HCT116 (cell line): ENCODE measurements at regions not wholly inside any gene's neighbourhood (a gene's known extent, or its start where the extent isn't known, plus 50 kb on each side); places are given as distances from the start of the nearest gene placed in this dataset.

Experiments used
- ATAC-seq: fragments of 200-7000 bp; cut with Tn5 transposase; 2 replicates; pipeline ENCODE4 v1.9.1; 2020; ENCODE audit warnings: mild to moderate bottlenecking, moderate library complexity
- BruUV-seq: library from RNA; stranded (reverse); fragments of 400-500 nt; replicated peaks from 2 replicates; lab custom pipeline; 2021; lab: Mats Ljungman, UMichigan
- CTCF ChIA-PET: fragments of 300-600 bp; sonication (Branson Sonifier 250); formaldehyde crosslinking; loops from one replicate; lab custom pipeline; 2021; ENCODE audit warnings: antibody characterized with exemption; lab: Charles Lee
- POLR2A ChIA-PET: fragments of 300-600, 350-600 bp; sonication (Branson Sonifier 250); formaldehyde crosslinking; loops from one replicate; lab custom pipeline; 2021; ENCODE audit warnings: antibody characterized with exemption; lab: Charles Lee
- RAD21 ChIA-PET, 2 experiments: fragments of 300-600 bp; sonication (Branson Sonifier 250); formaldehyde crosslinking; loops; one replicate each; lab custom pipeline; 2023; ENCODE audit warnings: low total read pairs in 2 of 2; ENCODE audit not compliant: uncharacterized antibody in 2 of 2, unreplicated experiment in 2 of 2, low non-redundant PET in 1 of 2; lab: Charles Lee
- DNase-seq: peaks from one replicate; pipeline ENCODE4 v3.0.0-alpha.2; 2010; ENCODE audit warnings: low read depth, low spot score
- H2AFZ ChIP-seq: fragments of 200-600 bp; shearing (Covaris generic), sonication (generic); 2 replicates; pipeline ENCODE4 v1.6.1; 2017; ENCODE audit warnings: low read depth, mixed run types, mixed read lengths, antibody characterized with exemption, low read length; ENCODE audit not compliant: poor library complexity, severe bottlenecking
- H3K27ac ChIP-seq: 2 replicates; pipeline ENCODE4 v1.5.1; 2012; ENCODE audit warnings: low read depth, low read length
- H3K27me3 ChIP-seq: fragments of 200-600 bp; sonication (generic); 2 replicates; pipeline ENCODE4 v1.6.1; 2016; ENCODE audit warnings: mixed run types, low read length, mixed read lengths; ENCODE audit not compliant: insufficient read depth
- H3K36me3 ChIP-seq, 2 experiments: fragments of 200-500 bp in 1 of 2; fragments of 200-600 bp in 1 of 2; sonication (Bioruptor generic) in 1 of 2; sonication (generic) in 1 of 2; 2 replicates each; pipeline versions ENCODE4 v1.5.1 to v1.6.1; 2014 to 2016; ENCODE audit warnings: low read length in 2 of 2, inconsistent platforms in 1 of 2, mixed read lengths in 1 of 2, mixed run types in 1 of 2; ENCODE audit not compliant: insufficient read depth in 2 of 2, control insufficient read depth in 1 of 2
- H3K4me1 ChIP-seq, 2 experiments: fragments of 200-600 bp in 1 of 2; sonication (generic) in 1 of 2; 2 replicates each; pipeline versions ENCODE4 v1.5.1 to v1.6.1; 2012 to 2017; ENCODE audit warnings: low read length in 2 of 2, inconsistent platforms in 1 of 2, mild to moderate bottlenecking in 1 of 2, mixed read lengths in 1 of 2, mixed run types in 1 of 2, moderate library complexity in 1 of 2; ENCODE audit not compliant: insufficient read depth in 2 of 2, control insufficient read depth in 1 of 2
- H3K4me2 ChIP-seq: fragments of 200-600 bp; sonication (generic); 2 replicates; pipeline ENCODE4 v1.6.1; 2017; ENCODE audit warnings: mixed run types, low read length, mixed read lengths
- H3K4me3 ChIP-seq, 2 experiments: fragments of 200-600 bp in 1 of 2; sonication (generic) in 1 of 2; replicated peaks in 1 of 2; 2 replicates each; pipeline ENCODE4 v1.5.1; 2011 to 2016; ENCODE audit warnings: low read length in 2 of 2, control low read depth in 1 of 2, low read depth in 1 of 2, mild to moderate bottlenecking in 1 of 2, mixed read lengths in 1 of 2, mixed run types in 1 of 2
- H3K79me2 ChIP-seq: fragments of 200-600 bp; sonication (generic); 2 replicates; pipeline ENCODE4 v1.6.1; 2017; ENCODE audit warnings: mild to moderate bottlenecking, mixed run types, low read length, moderate library complexity, mixed read lengths; ENCODE audit not compliant: insufficient read depth
- H3K9ac ChIP-seq: fragments of 200-600 bp; sonication (generic); 2 replicates; pipeline ENCODE4 v1.6.1; 2016; ENCODE audit warnings: low read length, mixed read lengths
- H3K9me2 ChIP-seq: fragments of 200-600 bp; sonication (generic), shearing (Covaris generic); 2 replicates; pipeline ENCODE4 v1.6.1; 2017; ENCODE audit warnings: mixed run types, mild to moderate bottlenecking, moderate library complexity; ENCODE audit not compliant: insufficient read depth
- H3K9me3 ChIP-seq, 2 experiments: fragments of 200-500 bp in 1 of 2; fragments of 200-600 bp in 1 of 2; sonication (Bioruptor generic) in 1 of 2; sonication (generic) in 1 of 2; 2 replicates each; pipeline ENCODE4 v1.6.1; 2014 to 2017; ENCODE audit warnings: low read length in 2 of 2, mixed read lengths in 2 of 2, inconsistent platforms in 1 of 2, low read depth in 1 of 2, mild to moderate bottlenecking in 1 of 2, mixed run types in 1 of 2, moderate library complexity in 1 of 2; ENCODE audit not compliant: control insufficient read depth in 1 of 2, insufficient read depth in 1 of 2
- H4K20me1 ChIP-seq: fragments of 200-600 bp; sonication (generic), shearing (Covaris generic); 2 replicates; pipeline ENCODE4 v1.6.1; 2017; ENCODE audit warnings: mixed run types, mild to moderate bottlenecking, moderate library complexity; ENCODE audit not compliant: insufficient read depth
- CBX3 ChIP-seq: IDR thresholded peaks from 2 replicates; pipeline ENCODE4 v1.6.1; 2012; ENCODE audit warnings: low read depth
- EGR1 ChIP-seq: IDR thresholded peaks from 2 replicates; pipeline ENCODE4 v1.6.1; 2012; ENCODE audit warnings: low read depth
- EZH2 ChIP-seq: fragments of 200-600 bp; sonication (generic); IDR thresholded peaks from 2 replicates; pipeline ENCODE4 v1.6.1; 2017; ENCODE audit warnings: antibody characterized with exemption, mixed run types
- EZH2phosphoT487 ChIP-seq: fragments of 200-600 bp; IDR thresholded peaks from 2 replicates; pipeline ENCODE4 v1.6.1; 2018; ENCODE audit warnings: antibody characterized with exemption, borderline replicate concordance
- JUND ChIP-seq: IDR thresholded peaks from 2 replicates; pipeline ENCODE4 v1.6.1; 2012
- MAX ChIP-seq: IDR thresholded peaks from 2 replicates; pipeline ENCODE4 v1.6.1; 2012
- POLR2A ChIP-seq: IDR thresholded peaks from 2 replicates; pipeline ENCODE4 v1.7.0; 2011; ENCODE audit warnings: borderline replicate concordance; ENCODE audit not compliant: insufficient read depth, insufficient read length; ENCODE audit errors: extremely low read depth
- REST ChIP-seq: IDR thresholded peaks from 2 replicates; pipeline ENCODE4 v1.6.1; 2012; ENCODE audit warnings: low read depth
- SIN3A ChIP-seq: IDR thresholded peaks from 2 replicates; pipeline ENCODE4 v1.6.1; 2012; ENCODE audit warnings: low read depth
- SP1 ChIP-seq: IDR thresholded peaks from 2 replicates; pipeline ENCODE4 v1.6.1; 2012; ENCODE audit warnings: low read depth
- SRF ChIP-seq: IDR thresholded peaks from 2 replicates; pipeline ENCODE4 v1.6.1; 2012; ENCODE audit warnings: low read depth
- YY1 ChIP-seq: IDR thresholded peaks from 2 replicates; pipeline ENCODE4 v1.6.1; 2011; ENCODE audit warnings: low read length, low read depth, moderate library complexity, mild to moderate bottlenecking; ENCODE audit not compliant: insufficient replicate concordance; ENCODE audit errors: extremely low read depth
- ZBTB33 ChIP-seq: IDR thresholded peaks from 2 replicates; pipeline ENCODE4 v1.6.1; 2011; ENCODE audit warnings: mild to moderate bottlenecking, low read length, moderate library complexity; ENCODE audit not compliant: insufficient replicate concordance; ENCODE audit errors: extremely low read depth
- ZFX ChIP-seq: fragments of 450-650 bp; IDR thresholded peaks from 2 replicates; pipeline ENCODE4 v1.6.1; 2017
- ZNF274 ChIP-seq: fragments of 200-500 bp; sonication (Bioruptor generic); IDR thresholded peaks from 2 replicates; pipeline ENCODE4 v1.6.1; 2014; ENCODE audit warnings: mild to moderate bottlenecking, low read depth, low read length, inconsistent platforms
- intact Hi-C: fragments of 100-400 bp; cut with micrococcal nuclease; formaldehyde crosslinking; loops from 2 replicates; pipeline ENCODE4 v1.10.0; 2022

DNA sequence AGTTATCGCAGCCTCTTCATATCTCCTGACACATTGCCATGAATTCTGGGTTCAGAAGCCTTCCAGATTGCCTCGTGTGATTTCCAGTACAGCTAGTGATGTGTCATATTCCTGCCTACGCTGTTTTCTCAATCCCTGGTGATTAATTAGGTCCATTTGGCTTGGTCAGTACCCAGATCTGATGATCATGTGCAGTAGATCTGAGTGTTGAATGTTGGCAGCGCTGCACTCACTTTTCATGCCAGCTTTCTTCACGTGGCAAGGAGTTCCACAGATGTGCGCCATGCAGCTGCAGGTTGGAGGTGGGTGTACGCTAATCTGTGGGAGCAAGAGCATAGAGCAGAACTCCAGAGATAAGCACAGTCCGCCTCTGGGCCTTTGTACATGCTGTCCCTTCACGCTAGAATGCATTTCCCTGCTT is 86.9 kb upstream of the COL6A5 start:
- no peaks in the 10 kb centered on the region for H3K4me1 ChIP-seq
- H2AFZ ChIP-seq, result no peak overlapping the region
- H3K36me3 ChIP-seq, result no peaks in the 10 kb centered on the region
- peaks cover 18% of the 10 kb centered on the region for H3K27me3 ChIP-seq
- no peak overlapping the region for H3K4me3 ChIP-seq
- ATAC-seq (no peak), DNase-seq (no peak)
- intact Hi-C loops, result no loop called here
- H3K79me2 ChIP-seq, result no peaks in the 10 kb centered on the region
- no peak overlapping the region for H3K27ac ChIP-seq
- TF ChIP-seq POLR2A (no peak), CBX3 (no peak), SP1 (no peak), EZH2 (no peak), REST (no peak), EZH2phosphoT487 (no peak), EGR1 (no peak), MAX (no peak), YY1 (no peak), JUND (no peak), SRF (no peak), ZNF274 (no peak), SIN3A (no peak), ZFX (no peak), ZBTB33 (no peak)
- BruUV-seq, result no TSS peak
- H3K9ac ChIP-seq, result no peak overlapping the region
- ChIA-PET POLR2A (no interaction called here), RAD21 (no interaction called here), CTCF (no interaction called here)
- no peaks in the 10 kb centered on the region for H3K9me2 ChIP-seq
- H4K20me1 ChIP-seq, result no peaks in the 10 kb centered on the region; the same call in 1 of the 2 replicates
- H3K9me3 ChIP-seq, result no peaks in the 10 kb centered on the region
- H3K4me2 ChIP-seq, result no peak overlapping the region
